ENCODE measurements at regions not wholly inside any gene's neighbourhood (a gene's known extent, or its start where the extent isn't known, plus 50 kb on each side); places are given as distances from the start of the nearest gene placed in this dataset.

- no peak for DNase-seq (ENCODE audit: low spot score)
Measured at GRCh38 chr2:215597577-215597976, 161.7 kb upstream of the FN1 start.

- no peak for DNase-seq (ENCODE audit: low spot score)
Measured at GRCh38 chr2:215594766-215595165, 158.9 kb upstream of the FN1 start.

- DNase-seq (ENCODE audit: low spot score) = no peak
Measured at GRCh38 chr2:215590010-215590745, 154.3 kb upstream of the FN1 start.

DNA sequence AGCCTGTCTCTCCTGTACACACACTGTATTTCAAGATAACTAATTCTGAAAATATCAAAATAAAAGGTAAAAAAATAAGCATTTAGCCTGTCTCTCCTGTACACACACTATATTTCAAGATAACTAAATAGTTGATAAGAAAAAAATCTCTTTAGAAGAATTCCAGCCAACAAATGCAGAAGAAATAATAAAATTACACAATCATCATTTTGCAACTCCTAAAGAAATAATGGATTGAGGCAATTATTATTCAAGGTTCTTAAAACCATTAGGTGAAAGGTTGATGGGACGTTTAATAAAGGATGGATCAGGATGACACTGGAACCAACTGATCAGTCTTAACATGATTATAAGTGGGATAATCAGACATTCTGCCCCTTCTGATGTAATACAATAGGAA is 148.0 kb upstream of the FN1 start:
- no peak for DNase-seq (ENCODE audit: low spot score)

DNA sequence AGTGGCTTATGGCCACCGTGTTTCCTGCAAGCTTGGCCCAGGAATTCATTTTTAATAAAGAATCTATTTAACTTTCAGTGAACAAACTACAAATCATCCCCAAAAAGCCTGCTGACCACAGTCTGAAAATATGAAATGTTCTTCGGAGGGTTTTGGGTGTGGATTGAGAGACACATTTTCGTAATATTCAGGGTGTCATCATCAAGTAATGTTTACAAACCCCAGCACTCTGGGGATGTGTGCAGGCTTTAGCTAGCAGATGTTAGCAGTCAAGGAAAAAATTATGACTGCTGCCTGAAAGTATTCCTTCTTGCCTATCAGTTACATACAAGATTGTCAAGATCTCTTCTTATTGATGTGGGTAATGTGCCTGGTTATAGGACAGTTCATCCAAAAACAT is 143.9 kb upstream of the FN1 start:
- DNase-seq (ENCODE audit: low spot score) = no peak

- no peak for DNase-seq (ENCODE audit: low spot score)
Measured at GRCh38 chr2:215577356-215577755, 141.5 kb upstream of the FN1 start.

GRCh38 chr2:215576572-215576971 is 140.7 kb upstream of the FN1 start:
- no peak for DNase-seq (ENCODE audit: low spot score)

DNA sequence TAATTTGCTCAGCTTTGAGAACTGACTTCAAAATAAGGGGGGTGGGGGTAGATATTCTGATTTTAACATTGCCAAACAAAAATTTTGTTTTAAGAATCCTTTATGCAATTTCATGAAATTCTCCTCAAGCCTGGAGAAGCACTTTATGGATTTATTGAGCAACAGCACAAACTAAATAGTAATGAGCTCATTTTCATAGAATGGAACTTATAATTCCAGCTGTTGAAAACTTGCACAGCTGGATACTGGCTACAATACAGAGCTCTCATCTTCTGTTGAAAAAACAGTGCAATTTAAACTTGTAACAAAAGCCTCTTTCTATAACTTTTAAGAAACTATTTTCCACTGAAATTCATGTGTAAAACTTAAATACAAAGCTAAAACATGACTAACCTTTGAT is 137.6 kb upstream of the FN1 start:
- no peak for DNase-seq (ENCODE audit: low spot score)

GRCh38 chr2:215572341-215572848 is 136.5 kb upstream of the FN1 start:
- no peak for DNase-seq (ENCODE audit: low spot score)

GRCh38 chr2:215571689-215572088 is 135.8 kb upstream of the FN1 start:
- no peak for DNase-seq (ENCODE audit: low spot score)

DNA sequence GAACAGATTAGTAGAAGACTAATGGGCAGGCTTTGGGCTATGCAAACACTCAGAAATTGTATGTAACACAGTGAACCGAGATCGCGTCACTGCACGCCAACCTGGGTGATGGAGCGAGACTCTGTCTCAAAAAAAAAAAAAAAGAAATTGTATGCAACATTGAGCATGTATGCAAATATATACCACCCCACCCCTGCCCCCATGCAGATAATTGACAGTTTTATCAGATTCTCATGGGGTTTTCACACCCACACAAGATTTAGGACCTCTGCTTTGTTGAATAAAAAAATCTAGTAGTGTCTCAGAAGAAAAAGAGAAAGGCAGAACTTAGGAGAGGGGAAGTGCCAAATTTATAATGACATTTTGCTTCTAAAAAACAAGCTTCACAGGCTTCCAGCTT is 131.6 kb upstream of the FN1 start:
- no peak for DNase-seq (ENCODE audit: low spot score)

- no peak for DNase-seq (ENCODE audit: low spot score)
Measured at GRCh38 chr2:215565897-215566296, 130.0 kb upstream of the FN1 start.

DNA sequence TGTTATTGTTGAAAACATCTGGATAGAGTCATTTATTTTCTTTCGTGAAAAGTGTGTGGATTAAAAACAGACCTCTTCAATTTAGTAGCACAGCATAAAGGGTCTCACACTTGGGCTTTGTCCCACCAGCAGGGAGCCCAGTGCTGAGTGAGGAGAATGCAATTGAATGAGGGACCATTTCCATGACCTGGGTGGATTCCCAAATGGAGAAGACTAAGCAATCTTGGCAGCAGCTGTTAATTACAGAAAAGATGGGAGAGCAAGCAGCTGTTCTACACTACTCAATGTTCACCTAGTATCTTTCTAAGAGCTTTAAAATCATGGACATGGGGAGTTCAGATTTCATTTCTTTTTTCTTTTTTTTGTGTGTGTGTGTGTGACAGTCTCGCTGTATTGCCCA is 121.8 kb upstream of the FN1 start:
- DNase-seq (ENCODE audit: low spot score) = no peak

GRCh38 chr2:215556979-215557378 is 121.1 kb upstream of the FN1 start:
- DNase-seq (ENCODE audit: low spot score) = no peak

GRCh38 chr2:215554689-215555498 is 119.0 kb upstream of the FN1 start:
- DNase-seq (ENCODE audit: low spot score) = no peak

- no peak for DNase-seq (ENCODE audit: low spot score)
Measured at GRCh38 chr2:215553946-215554345, 118.1 kb upstream of the FN1 start.

GRCh38 chr2:215552144-215552580 is 116.3 kb upstream of the FN1 start:
- DNase-seq (ENCODE audit: low spot score) = no peak

DNA sequence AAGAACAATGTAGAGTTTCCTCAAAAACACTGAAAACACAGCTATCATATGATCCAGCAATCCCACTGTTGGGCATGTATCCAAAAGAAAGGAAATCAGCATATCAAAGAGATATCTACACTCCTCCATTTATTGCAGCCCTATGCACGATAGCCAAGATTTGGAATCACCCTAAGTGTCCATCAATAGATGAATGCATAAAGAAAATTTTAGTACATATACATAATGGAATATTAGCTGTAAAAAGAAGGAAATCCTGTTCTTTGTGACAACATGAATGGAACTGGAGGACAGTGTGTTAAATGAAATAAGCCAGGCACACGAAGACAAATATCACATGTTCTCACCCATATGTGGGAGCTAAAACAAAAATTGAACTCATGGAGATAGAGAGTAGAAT is 114.5 kb upstream of the FN1 start:
- no peak for DNase-seq (ENCODE audit: low spot score)

DNA sequence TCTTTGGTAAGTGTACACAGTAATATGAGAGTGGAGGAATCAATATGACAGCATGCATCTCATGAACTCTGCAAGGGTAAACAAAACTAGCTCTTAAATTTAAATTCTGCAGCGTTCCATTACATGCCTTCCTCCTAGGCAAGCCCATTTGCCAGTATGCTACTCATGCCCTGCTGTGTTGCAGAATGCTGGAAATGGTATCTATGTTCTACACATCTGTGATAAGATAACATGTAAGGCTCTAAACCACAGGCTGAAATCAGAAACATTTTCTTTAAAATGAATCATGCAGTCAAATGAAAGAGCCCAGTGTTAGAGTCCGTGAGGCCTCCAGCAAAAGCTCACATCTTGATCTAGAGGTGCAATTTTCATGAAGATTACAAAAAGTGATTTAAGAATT is 112.8 kb upstream of the FN1 start:
- no peak for DNase-seq (ENCODE audit: low spot score)

DNA sequence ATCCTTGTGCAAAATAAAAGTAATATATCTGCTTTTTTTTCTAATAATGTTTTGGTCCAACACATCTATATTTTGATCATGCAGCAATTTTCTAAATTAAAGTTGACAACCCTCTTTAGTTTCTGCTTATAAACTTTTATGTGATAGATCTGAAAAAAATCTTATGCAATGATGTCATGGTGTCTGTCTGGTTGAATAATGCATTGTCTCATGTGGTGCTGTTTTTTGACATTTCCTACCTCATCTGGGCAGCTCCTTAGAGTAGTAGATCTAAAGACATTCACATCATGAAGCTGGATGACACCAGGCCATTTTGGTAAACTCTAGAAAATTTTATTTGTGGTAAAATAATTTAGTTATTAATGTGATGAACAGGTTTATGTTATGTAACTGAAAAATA is 106.8 kb upstream of the FN1 start:
- no peak for DNase-seq (ENCODE audit: low spot score)

DNA sequence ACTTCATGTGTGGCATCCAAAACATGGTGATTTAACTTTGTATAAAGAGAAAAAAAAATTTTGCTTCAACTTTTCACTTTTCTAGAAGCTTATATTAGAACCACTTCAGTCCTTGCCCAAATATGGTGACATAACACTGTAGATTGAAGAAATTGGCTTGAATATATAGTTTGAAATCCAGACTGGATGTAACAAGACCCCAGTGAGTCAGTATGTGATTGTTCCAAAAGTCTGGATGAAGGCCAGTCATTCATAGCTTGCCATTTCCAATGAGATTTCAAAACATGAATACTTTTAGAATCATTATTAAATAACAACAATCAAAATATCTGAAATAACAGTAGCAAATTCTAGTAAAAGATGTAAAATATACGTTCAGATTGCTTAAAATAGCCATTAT is 104.8 kb upstream of the FN1 start:
- DNase-seq (ENCODE audit: low spot score) = no peak

GRCh38 chr2:215537611-215538010 is 101.7 kb upstream of the FN1 start:
- DNase-seq (ENCODE audit: low spot score) = no peak

- no peak for DNase-seq (ENCODE audit: low spot score)
Measured at GRCh38 chr2:215536510-215536909, 100.6 kb upstream of the FN1 start.
